Fibroblast of mammary gland (primary cell): ENCODE measurements at regions not wholly inside any gene's neighbourhood (a gene's known extent, or its start where the extent isn't known, plus 50 kb on each side); places are given as distances from the start of the nearest gene placed in this dataset.
A peak's percentile ranks its signal among the peaks of the same experiment; 100 is the strongest.

ENCODE experiments used
- DNase-seq: peaks from one replicate; pipeline ENCODE4 v3.0.0-alpha.2; 2010; ENCODE audit warnings: low read depth
- H3K4me3 ChIP-seq: 2 replicates; pipeline ENCODE4 v1.5.1; 2011; ENCODE audit warnings: low read depth, mild to moderate bottlenecking, low read length, moderate library complexity; ENCODE audit not compliant: control insufficient read depth
- CTCF ChIP-seq: conservative IDR thresholded peaks from 2 replicates; pipeline ENCODE4 v1.5.1; 2011; ENCODE audit warnings: low read depth, low read length, inconsistent platforms; ENCODE audit not compliant: control insufficient read depth, insufficient read depth

GRCh38 chr5:158297002-158297527 lies 438.1 kb upstream of the CLINT1 start:
- DNase-seq: no peak
- H3K4me3 ChIP-seq: no peak overlapping the region
- no peak for TF ChIP-seq CTCF

GRCh38 chr5:158294701-158295100 lies 435.8 kb upstream of the CLINT1 start:
- no peak overlapping the region for H3K4me3 ChIP-seq
- no peak for TF ChIP-seq CTCF
- no peak for DNase-seq

- DNase-seq: no peak
- no peak for TF ChIP-seq CTCF
- no peak overlapping the region for H3K4me3 ChIP-seq
These were observed 434.0 kb upstream of the CLINT1 start for GRCh38 chr5:158292981-158293380.

- no peak for TF ChIP-seq CTCF
- no peak for DNase-seq
- no peak overlapping the region for H3K4me3 ChIP-seq
These were observed 431.0 kb upstream of the CLINT1 start for GRCh38 chr5:158289967-158290366.

GRCh38 chr5:158288272-158288657 lies 429.3 kb upstream of the CLINT1 start:
- no peak for TF ChIP-seq CTCF
- no peak for DNase-seq

GRCh38 chr5:158287643-158288271 lies 428.8 kb upstream of the CLINT1 start:
- H3K4me3 ChIP-seq: no peak overlapping the region
- no peak for TF ChIP-seq CTCF
- DNase-seq: peak; percentile 69

More at GRCh38 chr5:158288272-158288657, 429.3 kb upstream of the CLINT1 start:
- no peak overlapping the region for H3K4me3 ChIP-seq
